ENCODE measurements at regions not wholly inside any gene's neighbourhood (a gene's known extent, or its start where the extent isn't known, plus 50 kb on each side); places are given as distances from the start of the nearest gene placed in this dataset.

GRCh38 chr2:11907190-11907589 is 160.8 kb downstream of the LPIN1 start:
- Histone ChIP-seq H3K27ac (ENCODE audit: control insufficient read depth, insufficient read depth, low read length) (no peak overlapping the region), H3K9me3 (ENCODE audit: control insufficient read depth, low read depth, low read length) (no peaks in the 10 kb centered on the region), H3K79me2 (ENCODE audit: control insufficient read depth, insufficient read depth, low read length) (no peaks in the 10 kb centered on the region), H3K27me3 (ENCODE audit: control insufficient read depth, extremely low read depth, insufficient read depth, low read length) (no peaks in the 10 kb centered on the region), H3K4me1 (ENCODE audit: control insufficient read depth, extremely low read depth, insufficient read depth, low read length) (no peaks in the 10 kb centered on the region), H3K9me1 (ENCODE audit: control insufficient read depth, extremely low read depth, insufficient read depth, low read length) (no peaks in the 10 kb centered on the region), H3K4me3 (ENCODE audit: control insufficient read depth in 2 of 3, extremely low read depth in 1 of 3, insufficient read depth in 2 of 3, low read depth in 1 of 3, low read length in 3 of 3) (no peak overlapping the region), H3K9ac (ENCODE audit: control insufficient read depth, extremely low read depth, insufficient read depth, low read length) (no peak overlapping the region), H4K20me1 (ENCODE audit: control insufficient read depth, extremely low read depth, insufficient read depth, low read length) (no peaks in the 10 kb centered on the region), H3K4me2 (ENCODE audit: control insufficient read depth, extremely low read depth, insufficient read depth, low read depth, low read length) (no peak overlapping the region), H3K36me3 (ENCODE audit: control insufficient read depth in 2 of 2, extremely low read depth in 1 of 2, insufficient read depth in 2 of 2, low read length in 2 of 2) (no peaks in the 10 kb centered on the region), H2AFZ (ENCODE audit: control insufficient read depth, low read length) (no peak overlapping the region)
- dilution Hi-C loops (cut with MboI; ENCODE audit: extremely low pct_ligation_motif_present, low sequenced_read_pairs) = no loop called here
- FAIRE-seq (no peak), DNase-seq (ENCODE audit: low read depth, low spot score) (no peak)
- no peak for TF ChIP-seq EZH2 (IDR thresholded peaks at IDR 0.05; ENCODE audit: low read length)
- TF ChIP-seq CTCF (optimal IDR thresholded peaks at IDR 0.05 in 1 of 3, IDR thresholded peaks at IDR 0.05 in 1 of 3, conservative IDR thresholded peaks at IDR 0.05 in 1 of 3; ENCODE audit: extremely low read depth in 1 of 3, insufficient read depth in 2 of 3, low read length in 3 of 3) = no peak

GRCh38 chr2:11910971-11911370 is 164.5 kb downstream of the LPIN1 start:
- Histone ChIP-seq H3K4me1 (ENCODE audit: control insufficient read depth, extremely low read depth, insufficient read depth, low read length) (no peaks in the 10 kb centered on the region), H3K79me2 (ENCODE audit: control insufficient read depth, insufficient read depth, low read length) (no peaks in the 10 kb centered on the region), H3K27me3 (ENCODE audit: control insufficient read depth, extremely low read depth, insufficient read depth, low read length) (no peaks in the 10 kb centered on the region), H3K36me3 (ENCODE audit: control insufficient read depth in 2 of 2, extremely low read depth in 1 of 2, insufficient read depth in 2 of 2, low read length in 2 of 2) (no peaks in the 10 kb centered on the region), H3K27ac (ENCODE audit: control insufficient read depth, insufficient read depth, low read length) (no peak overlapping the region), H3K9ac (ENCODE audit: control insufficient read depth, extremely low read depth, insufficient read depth, low read length) (no peak overlapping the region), H3K9me1 (ENCODE audit: control insufficient read depth, extremely low read depth, insufficient read depth, low read length) (no peaks in the 10 kb centered on the region), H4K20me1 (ENCODE audit: control insufficient read depth, extremely low read depth, insufficient read depth, low read length) (no peaks in the 10 kb centered on the region), H3K9me3 (ENCODE audit: control insufficient read depth, low read depth, low read length) (no peaks in the 10 kb centered on the region), H3K4me2 (ENCODE audit: control insufficient read depth, extremely low read depth, insufficient read depth, low read depth, low read length) (no peak overlapping the region), H3K4me3 (ENCODE audit: control insufficient read depth in 2 of 3, extremely low read depth in 1 of 3, insufficient read depth in 2 of 3, low read depth in 1 of 3, low read length in 3 of 3) (no peak overlapping the region), H2AFZ (ENCODE audit: control insufficient read depth, low read length) (no peak overlapping the region)
- TF ChIP-seq EZH2 (IDR thresholded peaks at IDR 0.05; ENCODE audit: low read length) = no peak
- no peak for TF ChIP-seq CTCF (optimal IDR thresholded peaks at IDR 0.05 in 1 of 3, IDR thresholded peaks at IDR 0.05 in 1 of 3, conservative IDR thresholded peaks at IDR 0.05 in 1 of 3; ENCODE audit: extremely low read depth in 1 of 3, insufficient read depth in 2 of 3, low read length in 3 of 3)
- FAIRE-seq = no peak
- dilution Hi-C loops (cut with MboI; ENCODE audit: extremely low pct_ligation_motif_present, low sequenced_read_pairs) = no loop called here
- DNase-seq (ENCODE audit: low read depth, low spot score) = no peak
